ENCODE measurements at regions not wholly inside any gene's neighbourhood (a gene's known extent, or its start where the extent isn't known, plus 50 kb on each side); places are given as distances from the start of the nearest gene placed in this dataset.

DNA sequence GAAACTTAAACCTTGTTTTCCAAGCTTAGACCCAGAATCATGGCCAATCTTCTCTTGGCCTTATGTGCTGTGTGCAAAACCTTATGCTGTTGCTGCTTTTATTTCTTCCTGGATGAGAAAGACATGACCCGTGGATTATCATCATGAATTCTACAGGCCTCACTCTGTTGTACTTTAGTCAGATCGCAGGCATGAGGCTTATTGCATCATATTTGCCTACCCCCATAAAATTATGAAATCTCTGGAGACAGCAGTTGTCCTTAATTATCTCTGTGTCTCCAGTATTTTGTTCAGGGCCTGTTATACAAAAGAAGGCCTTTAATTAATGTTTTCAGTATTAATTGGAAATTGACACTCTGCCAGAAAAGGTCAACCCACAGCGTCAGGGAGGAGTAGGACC lies 71.6 kb downstream of the PLCE1 start:
- no peaks in the 10 kb centered on the region for H3K9me3 ChIP-seq (ENCODE audit: low read depth)
- peak overlapping the region; percentile 39 for H3K27ac ChIP-seq
- H3K4me2 ChIP-seq (ENCODE audit: unreplicated experiment): peak overlapping the region; percentile 3
- H3K4me3 ChIP-seq: no peak overlapping the region
- no peaks in the 10 kb centered on the region for H3K36me3 ChIP-seq (ENCODE audit: low read depth)
- WGBS, 2 experiments (ENCODE audit: low coverage in 1 of 2, low lambda C conversion rate in 2 of 2, missing lambda C conversion rate in 2 of 2): 23 to 29% methylated on average over 3 of the region's 3 CpGs
- no peak for TF ChIP-seq EZH2 (IDR thresholded peaks at IDR 0.05; ENCODE audit: insufficient read depth, poor library complexity, severe bottlenecking)
- no peak for TF ChIP-seq EZH2phosphoT487 (IDR thresholded peaks at IDR 0.05; ENCODE audit: insufficient read depth, low read depth)
- H3F3A ChIP-seq (ENCODE audit: insufficient read depth): 0 out of 2 replicates have a peak, but pooled peaks cover 5% of the 10 kb centered on the region
- peak; percentile 71 for DNase-seq
- no peaks in the 10 kb centered on the region for H3K79me2 ChIP-seq (ENCODE audit: insufficient read depth)
- in situ Hi-C loops (cut with MboI): no loop called here
- H2AFZ ChIP-seq: no peak overlapping the region
- H3K9ac ChIP-seq: no peak overlapping the region
- H3K4me1 ChIP-seq (ENCODE audit: insufficient read depth): peaks cover 16% of the 10 kb centered on the region
- no peaks in the 10 kb centered on the region for H3K27me3 ChIP-seq (replicated peaks; ENCODE audit: insufficient read depth)
- H4K20me1 ChIP-seq (ENCODE audit: insufficient read depth): no peaks in the 10 kb centered on the region
- H3K9me2 ChIP-seq (ENCODE audit: insufficient read depth): no peaks in the 10 kb centered on the region

- Histone ChIP-seq H3K9me2 (ENCODE audit: insufficient read depth) (no peaks in the 10 kb centered on the region), H3K4me3 (no peak overlapping the region), H3K9me3 (ENCODE audit: low read depth) (no peaks in the 10 kb centered on the region), H3K36me3 (ENCODE audit: low read depth) (no peaks in the 10 kb centered on the region), H4K20me1 (ENCODE audit: insufficient read depth) (no peaks in the 10 kb centered on the region), H3K79me2 (ENCODE audit: insufficient read depth) (no peaks in the 10 kb centered on the region), H3F3A (ENCODE audit: insufficient read depth) (0 out of 2 replicates have a peak, but pooled peaks cover 5% of the 10 kb centered on the region), H3K4me2 (ENCODE audit: unreplicated experiment) (peak overlapping the region; percentile 3), H3K4me1 (ENCODE audit: insufficient read depth) (peaks cover 16% of the 10 kb centered on the region), H3K27ac (peak overlapping the region; percentile 39; the same call in 1 of the 2 replicates), H2AFZ (no peak overlapping the region), H3K9ac (no peak overlapping the region), H3K27me3 (replicated peaks; ENCODE audit: insufficient read depth) (no peaks in the 10 kb centered on the region)
- DNase-seq: no peak
- in situ Hi-C loops (cut with MboI): no loop called here
- TF ChIP-seq EZH2phosphoT487 (IDR thresholded peaks at IDR 0.05; ENCODE audit: insufficient read depth, low read depth) (no peak), EZH2 (IDR thresholded peaks at IDR 0.05; ENCODE audit: insufficient read depth, poor library complexity, severe bottlenecking) (no peak)
Observed at GRCh38 chr10:94065787-94066186, 72.1 kb downstream of the PLCE1 start.

DNA sequence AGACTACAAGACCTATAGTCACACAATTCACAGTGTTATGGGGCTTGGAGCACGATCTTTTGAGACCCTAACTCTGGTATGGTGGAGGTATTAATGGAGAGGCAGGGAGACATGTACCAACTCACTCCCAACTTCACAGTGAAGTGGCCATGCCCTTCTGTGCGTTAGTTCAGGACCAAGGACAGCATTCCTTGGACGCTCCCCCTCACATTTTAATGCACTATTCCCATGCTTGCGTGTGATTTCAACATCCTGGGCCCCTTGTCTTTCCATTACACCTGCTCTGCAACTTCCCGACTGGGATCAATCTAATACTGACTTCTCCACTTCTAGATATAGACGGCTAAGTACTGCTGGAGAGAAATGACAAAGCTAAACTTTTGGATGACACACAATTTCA lies 72.7 kb downstream of the PLCE1 start:
- Histone ChIP-seq H2AFZ (no peak overlapping the region), H3K79me2 (ENCODE audit: insufficient read depth) (no peaks in the 10 kb centered on the region), H3K4me2 (ENCODE audit: unreplicated experiment) (no peak overlapping the region), H3K27ac (no peak overlapping the region), H3K27me3 (replicated peaks; ENCODE audit: insufficient read depth) (no peaks in the 10 kb centered on the region), H3K9ac (no peak overlapping the region), H3K4me1 (ENCODE audit: insufficient read depth) (peaks cover 16% of the 10 kb centered on the region), H3K4me3 (no peak overlapping the region), H3F3A (ENCODE audit: insufficient read depth) (0 out of 2 replicates have a peak, but pooled peaks cover 5% of the 10 kb centered on the region), H3K36me3 (ENCODE audit: low read depth) (no peaks in the 10 kb centered on the region), H4K20me1 (ENCODE audit: insufficient read depth) (no peaks in the 10 kb centered on the region), H3K9me2 (ENCODE audit: insufficient read depth) (no peaks in the 10 kb centered on the region), H3K9me3 (ENCODE audit: low read depth) (no peaks in the 10 kb centered on the region)
- WGBS, 2 experiments (ENCODE audit: low coverage in 1 of 2, low lambda C conversion rate in 2 of 2, missing lambda C conversion rate in 2 of 2): 53 to 57% methylated on average over 6 of the region's 6 CpGs
- TF ChIP-seq EZH2phosphoT487 (IDR thresholded peaks at IDR 0.05; ENCODE audit: insufficient read depth, low read depth) (no peak), EZH2 (IDR thresholded peaks at IDR 0.05; ENCODE audit: insufficient read depth, poor library complexity, severe bottlenecking) (no peak)
- in situ Hi-C loops (cut with MboI): no loop called here
- DNase-seq: peak; percentile 60

DNA sequence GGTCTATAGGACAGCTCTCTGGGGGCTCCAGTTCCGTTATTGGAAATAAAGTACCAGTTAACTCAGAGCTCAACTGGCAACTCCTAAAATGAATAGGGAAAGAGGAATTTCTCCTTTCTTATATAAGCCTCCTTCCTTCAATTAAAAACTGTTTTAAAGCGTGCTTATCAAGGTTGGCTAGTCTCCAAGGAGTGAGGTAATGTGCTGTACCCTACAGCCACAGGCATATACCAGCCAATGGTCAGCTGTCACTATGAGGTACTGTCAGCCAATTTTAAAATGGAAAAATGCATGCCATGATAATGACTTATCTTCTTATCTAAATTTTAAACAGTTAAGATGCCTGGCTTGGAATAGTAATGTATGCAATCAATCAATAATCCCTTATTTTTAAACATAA lies 76.2 kb downstream of the PLCE1 start:
- TF ChIP-seq EZH2phosphoT487 (IDR thresholded peaks at IDR 0.05; ENCODE audit: insufficient read depth, low read depth) (no peak), EZH2 (IDR thresholded peaks at IDR 0.05; ENCODE audit: insufficient read depth, poor library complexity, severe bottlenecking) (no peak)
- Histone ChIP-seq H3K9me2 (ENCODE audit: insufficient read depth) (no peaks in the 10 kb centered on the region), H2AFZ (no peak overlapping the region), H4K20me1 (ENCODE audit: insufficient read depth) (no peaks in the 10 kb centered on the region), H3K4me3 (no peak overlapping the region), H3K4me1 (ENCODE audit: insufficient read depth) (peaks cover 11% of the 10 kb centered on the region), H3K9ac (no peak overlapping the region), H3K4me2 (ENCODE audit: unreplicated experiment) (no peak overlapping the region), H3K36me3 (ENCODE audit: low read depth) (no peaks in the 10 kb centered on the region), H3K27ac (no peak overlapping the region), H3F3A (ENCODE audit: insufficient read depth) (0 out of 2 replicates have a peak, but pooled peaks cover 5% of the 10 kb centered on the region), H3K9me3 (ENCODE audit: low read depth) (no peaks in the 10 kb centered on the region), H3K79me2 (ENCODE audit: insufficient read depth) (no peaks in the 10 kb centered on the region), H3K27me3 (replicated peaks; ENCODE audit: insufficient read depth) (no peaks in the 10 kb centered on the region)
- DNase-seq: no peak
- WGBS, 2 experiments (ENCODE audit: low coverage in 1 of 2, low lambda C conversion rate in 2 of 2, missing lambda C conversion rate in 2 of 2): 57 to 69% methylated on average over 2 of the region's 2 CpGs
- in situ Hi-C loops (cut with MboI): no loop called here

DNA sequence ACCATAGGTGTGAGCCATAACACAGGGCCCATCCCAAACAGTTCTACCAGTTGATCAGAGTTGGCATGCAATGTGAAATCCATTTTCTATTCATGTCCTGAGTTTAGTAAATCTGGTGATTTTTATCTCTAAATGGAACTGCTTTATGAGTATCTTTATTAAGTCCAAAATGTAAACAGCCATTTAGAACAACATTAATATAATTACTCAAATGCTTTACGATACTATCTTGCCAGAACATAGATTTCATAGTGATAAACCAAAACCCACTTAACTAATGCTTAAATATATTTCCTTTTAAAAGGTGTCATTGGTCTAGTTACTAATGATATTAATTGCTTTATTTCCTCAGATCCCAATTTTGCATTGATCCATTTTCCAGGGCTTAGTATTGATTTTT lies 80.7 kb downstream of the PLCE1 start:
- Histone ChIP-seq H3K4me1 (ENCODE audit: insufficient read depth) (peaks cover 15% of the 10 kb centered on the region), H3K4me2 (ENCODE audit: unreplicated experiment) (no peak overlapping the region), H2AFZ (no peak overlapping the region), H3K4me3 (no peak overlapping the region), H3K9ac (no peak overlapping the region), H3K36me3 (ENCODE audit: low read depth) (no peaks in the 10 kb centered on the region), H3K9me3 (ENCODE audit: low read depth) (no peaks in the 10 kb centered on the region), H3F3A (ENCODE audit: insufficient read depth) (no peaks in the 10 kb centered on the region), H3K27me3 (replicated peaks; ENCODE audit: insufficient read depth) (no peaks in the 10 kb centered on the region), H4K20me1 (ENCODE audit: insufficient read depth) (no peaks in the 10 kb centered on the region), H3K9me2 (ENCODE audit: insufficient read depth) (no peaks in the 10 kb centered on the region), H3K79me2 (ENCODE audit: insufficient read depth) (no peaks in the 10 kb centered on the region), H3K27ac (no peak overlapping the region)
- no peak for DNase-seq
- 96 to 100% methylated on average over 1 of the region's 1 CpG for WGBS, 2 experiments (ENCODE audit: low coverage in 1 of 2, low lambda C conversion rate in 2 of 2, missing lambda C conversion rate in 2 of 2)
- in situ Hi-C loops (cut with MboI): no loop called here
- TF ChIP-seq EZH2phosphoT487 (IDR thresholded peaks at IDR 0.05; ENCODE audit: insufficient read depth, low read depth) (no peak), EZH2 (IDR thresholded peaks at IDR 0.05; ENCODE audit: insufficient read depth, poor library complexity, severe bottlenecking) (no peak)

All from GM23248 (cell line).